Endothelial cell of umbilical vein (primary cell): ENCODE measurements at regions not wholly inside any gene's neighbourhood (a gene's known extent, or its start where the extent isn't known, plus 50 kb on each side); places are given as distances from the start of the nearest gene placed in this dataset.

Source experiments
- BruUV-seq: library from RNA; stranded (reverse); fragments of 400-500 nt; replicated peaks from 2 replicates; lab custom pipeline; 2021; lab: Mats Ljungman, UMichigan
- CTCF ChIA-PET: fragments of 300-600, 350-600 bp; sonication (Branson Sonifier 250); formaldehyde crosslinking; loops from one replicate; lab custom pipeline; 2021; ENCODE audit warnings: antibody characterized with exemption, inconsistent platforms; lab: Charles Lee
- POLR2A ChIA-PET: fragments of 300-600, 350-600 bp; sonication (Branson Sonifier 250); formaldehyde crosslinking; loops from one replicate; lab custom pipeline; 2021; ENCODE audit warnings: antibody characterized with exemption, inconsistent platforms; lab: Charles Lee
- DNase-seq: peaks from one replicate; pipeline ENCODE4 v3.0.0-alpha.2; 2011; ENCODE audit warnings: low read depth, low spot score
- FAIRE-seq: peaks from 2 replicates; lab custom pipeline; 2011; peaks lifted over from hg19 to GRCh38; lab: Jason Lieb, UNC
- H2AFZ ChIP-seq: 2 replicates; pipeline ENCODE4 v1.6.0; 2012; ENCODE audit warnings: low read depth, low read length, control low read depth, inconsistent platforms
- H3K27ac ChIP-seq: 2 replicates; pipeline ENCODE4 v1.5.1; 2011; ENCODE audit warnings: low read depth, mild to moderate bottlenecking, control low read depth, low read length, moderate library complexity; ENCODE audit not compliant: insufficient read depth
- H3K27me3 ChIP-seq, 2 experiments: 2 replicates each; pipeline versions ENCODE4 v1.6.0 to v1.6.1; 2011; ENCODE audit warnings: low read length in 2 of 2, mixed read lengths in 1 of 2; ENCODE audit not compliant: control insufficient read depth in 2 of 2, insufficient read depth in 2 of 2
- H3K36me3 ChIP-seq, 2 experiments: 2 replicates in 1 of 2; 3 replicates in 1 of 2; pipeline ENCODE4 v1.5.1; 2011; ENCODE audit warnings: low read length in 2 of 2, mild to moderate bottlenecking in 1 of 2, moderate library complexity in 1 of 2; ENCODE audit not compliant: control insufficient read depth in 2 of 2, insufficient read depth in 2 of 2; ENCODE audit errors: extremely low read depth in 1 of 2
- H3K4me1 ChIP-seq: 3 replicates; pipeline ENCODE4 v1.5.1; 2011; ENCODE audit warnings: mild to moderate bottlenecking, low read length; ENCODE audit not compliant: control insufficient read depth, insufficient read depth; ENCODE audit errors: extremely low read depth
- H3K4me2 ChIP-seq: 2 replicates; pipeline ENCODE4 v1.6.1; 2011; ENCODE audit warnings: low read length, control low read depth, mixed read lengths; ENCODE audit not compliant: insufficient read depth
- H3K4me3 ChIP-seq, 3 experiments: fragments of 200-600 bp in 1 of 3; sonication (generic), shearing (Covaris generic) in 1 of 3; replicated peaks in 1 of 3; 2 replicates each; pipeline ENCODE4 v1.5.1; 2011 to 2016; ENCODE audit warnings: control low read depth in 3 of 3, low read length in 3 of 3, mild to moderate bottlenecking in 2 of 3, inconsistent platforms in 1 of 3, low read depth in 1 of 3, moderate library complexity in 1 of 3; ENCODE audit not compliant: insufficient read depth in 1 of 3
- H3K79me2 ChIP-seq: 2 replicates; pipeline ENCODE4 v1.6.0; 2012; ENCODE audit warnings: low read length, inconsistent platforms; ENCODE audit not compliant: control insufficient read depth, insufficient read depth
- H3K9ac ChIP-seq: replicated peaks from 2 replicates; pipeline ENCODE3; 2011; ENCODE audit warnings: low read length, control low read depth; ENCODE audit not compliant: insufficient read depth; ENCODE audit errors: extremely low read depth
- H3K9me1 ChIP-seq: replicated peaks from 3 replicates; pipeline ENCODE4 v1.6.0; 2011; ENCODE audit warnings: mild to moderate bottlenecking, low read length; ENCODE audit not compliant: control insufficient read depth, insufficient read depth; ENCODE audit errors: extremely low read depth
- H3K9me3 ChIP-seq: replicated peaks from 2 replicates; pipeline ENCODE4 v1.5.1; 2012; ENCODE audit warnings: low read length, inconsistent platforms; ENCODE audit not compliant: control insufficient read depth, insufficient read depth
- H4K20me1 ChIP-seq: replicated peaks from 2 replicates; pipeline ENCODE3; 2011; ENCODE audit warnings: mild to moderate bottlenecking, low read length; ENCODE audit not compliant: control insufficient read depth, insufficient read depth; ENCODE audit errors: extremely low read depth
- EZH2 ChIP-seq: IDR thresholded peaks from 2 replicates; pipeline ENCODE4 v1.6.1; 2012; ENCODE audit warnings: borderline replicate concordance, low read depth, mild to moderate bottlenecking, moderate library complexity, low read length, inconsistent platforms; ENCODE audit not compliant: severe bottlenecking
- FOS ChIP-seq: IDR thresholded peaks from 2 replicates; pipeline ENCODE4 v1.6.1; 2011; ENCODE audit warnings: mild to moderate bottlenecking, low read length, moderate library complexity, borderline replicate concordance; ENCODE audit not compliant: insufficient read depth
- GATA2 ChIP-seq: IDR thresholded peaks from 2 replicates; pipeline ENCODE4 v1.7.0; 2011; ENCODE audit warnings: low read depth, mild to moderate bottlenecking, moderate library complexity, mixed read lengths, low read length; ENCODE audit not compliant: insufficient read length, insufficient read depth
- JUN ChIP-seq: IDR thresholded peaks from 2 replicates; pipeline ENCODE4 v1.6.1; 2011; ENCODE audit warnings: borderline replicate concordance, low read depth; ENCODE audit not compliant: insufficient read length, insufficient read depth
- MYC ChIP-seq: IDR thresholded peaks from one replicate; pipeline ENCODE4 v1.6.1; 2011; ENCODE audit warnings: mild to moderate bottlenecking, low read depth, low read length
- POLR2A ChIP-seq: IDR thresholded peaks from 2 replicates; pipeline ENCODE4 v1.6.1; 2012; ENCODE audit warnings: low read depth, mild to moderate bottlenecking, control low read depth, low read length
- POLR2AphosphoS5 ChIP-seq: IDR thresholded peaks from 2 replicates; pipeline ENCODE4 v1.6.1; 2012; ENCODE audit warnings: low read depth, mild to moderate bottlenecking, control low read depth, low read length, moderate library complexity; ENCODE audit not compliant: insufficient read depth
- dilution Hi-C: fragments of 300-500 bp; cut with MboI; formaldehyde crosslinking; loops from one replicate; pipeline ENCODE4 v1.15.0; 2019; ENCODE audit warnings: low sequenced_read_pairs; ENCODE audit not compliant: extremely low pct_ligation_motif_present
- intact Hi-C: fragments of 100-400 bp; cut with micrococcal nuclease; formaldehyde crosslinking; loops from one replicate; pipeline ENCODE4 v1.10.0; 2022
- TF ChIP-seq, protein P1 (sequence below): IDR thresholded peaks from 2 replicates; pipeline ENCODE4 v1.6.1; 2011; ENCODE audit not compliant: insufficient read depth, insufficient read length
- TF ChIP-seq, protein P2 (sequence below), 2 donors: IDR thresholded peaks; 1 replicate in 1 of 2; 2 replicates in 1 of 2; pipeline ENCODE4 v1.5.1; 2011; ENCODE audit warnings: low read length in 2 of 2, mild to moderate bottlenecking in 2 of 2, moderate library complexity in 2 of 2, control low read depth in 1 of 2, inconsistent platforms in 1 of 2, low read depth in 1 of 2; ENCODE audit not compliant: insufficient read depth in 1 of 2; ENCODE audit errors: extremely low read depth in 1 of 2

DNA sequence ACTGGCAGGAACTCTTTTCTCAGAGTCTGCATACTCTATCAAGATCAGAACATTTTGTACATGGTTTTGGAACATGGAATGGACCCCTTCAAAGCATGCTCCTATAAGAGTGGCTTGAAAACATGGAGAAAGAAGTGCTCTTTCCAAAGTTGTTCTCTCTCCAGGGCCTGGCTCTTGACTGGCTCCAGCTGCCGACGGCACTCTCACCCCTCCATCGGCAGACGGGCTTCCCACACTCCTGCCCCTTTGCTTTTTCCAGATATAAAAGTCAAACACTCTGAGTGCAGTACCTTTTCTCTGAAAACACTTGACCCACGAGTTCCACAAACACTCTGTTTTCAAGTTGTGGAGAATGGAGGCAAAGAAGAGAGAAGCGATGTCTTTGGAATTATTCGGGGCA is 72.5 kb upstream of the ONECUT1 start:
- no peak for FAIRE-seq
- dilution Hi-C loops (no loop called here), intact Hi-C loops (no loop called here)
- ChIA-PET POLR2A (no interaction called here), CTCF (interaction anchor here (1.6 kb wide), 1 partner anchor 855 kb away, joined by 3 read pairs; no protein-coding TSS in a partner anchor)
- Histone ChIP-seq H3K27me3 (no peaks in the 10 kb centered on the region), H3K9ac (no peak overlapping the region), H2AFZ (no peak overlapping the region), H3K9me1 (no peaks in the 10 kb centered on the region), H4K20me1 (no peaks in the 10 kb centered on the region), H3K79me2 (no peaks in the 10 kb centered on the region), H3K9me3 (no peaks in the 10 kb centered on the region), H3K4me3 (no peak overlapping the region), H3K36me3 (no peaks in the 10 kb centered on the region), H3K4me1 (no peaks in the 10 kb centered on the region), H3K27ac (no peak overlapping the region), H3K4me2 (no peak overlapping the region)
- TF ChIP-seq POLR2A (no peak), POLR2AphosphoS5 (no peak), EZH2 (no peak), JUN (no peak), FOS (no peak), MYC (no peak)
- TF ChIP-seq, protein P1, sequence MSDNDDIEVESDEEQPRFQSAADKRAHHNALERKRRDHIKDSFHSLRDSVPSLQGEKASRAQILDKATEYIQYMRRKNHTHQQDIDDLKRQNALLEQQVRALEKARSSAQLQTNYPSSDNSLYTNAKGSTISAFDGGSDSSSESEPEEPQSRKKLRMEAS: no peak
- no TSS peak for BruUV-seq
- no peak for DNase-seq

DNA sequence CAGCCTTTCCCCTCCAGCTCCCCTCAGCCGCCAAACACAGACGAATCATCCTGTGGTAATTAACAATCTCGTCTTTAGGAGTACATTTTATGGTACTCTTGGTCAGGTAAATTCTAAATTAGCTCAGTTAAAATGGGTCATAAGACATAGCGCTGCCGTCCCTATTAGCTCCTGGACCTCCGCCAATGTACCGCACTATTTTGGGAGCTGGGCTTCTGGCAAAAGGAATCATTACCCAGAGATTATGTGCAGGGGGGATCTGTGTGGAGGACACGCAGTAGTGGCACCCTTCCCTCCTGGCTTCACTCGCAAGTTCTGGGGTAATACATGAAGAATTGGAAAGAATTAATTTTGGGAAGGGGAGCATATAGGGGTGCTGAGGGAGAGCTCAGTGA is 68.6 kb upstream of the ONECUT1 start:
- TF ChIP-seq, protein P2, sequence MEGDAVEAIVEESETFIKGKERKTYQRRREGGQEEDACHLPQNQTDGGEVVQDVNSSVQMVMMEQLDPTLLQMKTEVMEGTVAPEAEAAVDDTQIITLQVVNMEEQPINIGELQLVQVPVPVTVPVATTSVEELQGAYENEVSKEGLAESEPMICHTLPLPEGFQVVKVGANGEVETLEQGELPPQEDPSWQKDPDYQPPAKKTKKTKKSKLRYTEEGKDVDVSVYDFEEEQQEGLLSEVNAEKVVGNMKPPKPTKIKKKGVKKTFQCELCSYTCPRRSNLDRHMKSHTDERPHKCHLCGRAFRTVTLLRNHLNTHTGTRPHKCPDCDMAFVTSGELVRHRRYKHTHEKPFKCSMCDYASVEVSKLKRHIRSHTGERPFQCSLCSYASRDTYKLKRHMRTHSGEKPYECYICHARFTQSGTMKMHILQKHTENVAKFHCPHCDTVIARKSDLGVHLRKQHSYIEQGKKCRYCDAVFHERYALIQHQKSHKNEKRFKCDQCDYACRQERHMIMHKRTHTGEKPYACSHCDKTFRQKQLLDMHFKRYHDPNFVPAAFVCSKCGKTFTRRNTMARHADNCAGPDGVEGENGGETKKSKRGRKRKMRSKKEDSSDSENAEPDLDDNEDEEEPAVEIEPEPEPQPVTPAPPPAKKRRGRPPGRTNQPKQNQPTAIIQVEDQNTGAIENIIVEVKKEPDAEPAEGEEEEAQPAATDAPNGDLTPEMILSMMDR (IDR thresholded peaks at IDR 0.05; ENCODE audit: extremely low read depth in 1 of 2, insufficient read depth in 1 of 2, low read depth in 1 of 2, low read length in 2 of 2): no peak
- no peak for TF ChIP-seq GATA2
- TF ChIP-seq EZH2: no peak
- Histone ChIP-seq H3K4me1 (no peaks in the 10 kb centered on the region), H3K79me2 (no peaks in the 10 kb centered on the region), H3K27me3 (no peaks in the 10 kb centered on the region), H3K36me3 (no peaks in the 10 kb centered on the region), H3K9me1 (no peaks in the 10 kb centered on the region), H4K20me1 (no peaks in the 10 kb centered on the region), H3K9me3 (no peaks in the 10 kb centered on the region), H3K27ac (no peak overlapping the region), H3K4me2 (no peak overlapping the region), H3K4me3 (no peak overlapping the region), H3K9ac (no peak overlapping the region), H2AFZ (no peak overlapping the region)
- intact Hi-C loops (no loop called here), dilution Hi-C loops (no loop called here)
- no TSS peak for BruUV-seq
- ChIA-PET POLR2A (no interaction called here), CTCF (no interaction called here)
- DNase-seq (no peak), FAIRE-seq (no peak)
